ENCODE measurements at regions not wholly inside any gene's neighbourhood (a gene's known extent, or its start where the extent isn't known, plus 50 kb on each side); places are given as distances from the start of the nearest gene placed in this dataset.

DNA sequence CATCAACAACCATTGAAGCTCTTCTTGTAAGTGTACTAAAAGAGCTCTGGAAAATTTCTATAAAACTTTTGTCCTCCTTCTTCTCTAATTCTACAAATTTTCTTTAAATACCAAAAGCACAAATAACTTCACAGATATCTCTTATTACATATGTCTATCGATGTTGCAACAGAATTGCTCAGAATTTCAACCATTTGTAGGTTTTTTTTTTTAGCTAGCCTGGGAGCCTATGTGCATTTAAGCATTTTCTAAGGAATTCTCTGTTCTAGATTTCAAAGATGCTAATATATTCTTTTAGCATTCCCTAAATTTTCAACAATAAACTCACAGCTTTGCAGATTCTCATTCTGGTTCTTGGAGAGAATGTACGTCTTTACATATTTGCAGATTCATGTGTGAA lies 774.3 kb upstream of the NR2F2 start:
- TF ChIP-seq POU2F2 (IDR thresholded peaks at IDR 0.05; ENCODE audit: low read depth, low read length) (no peak), PAX5 (IDR thresholded peaks at IDR 0.05; ENCODE audit: insufficient read depth, low read length, severe bottlenecking) (no peak), TAF1 (IDR thresholded peaks at IDR 0.05; ENCODE audit: low read depth, low read length) (no peak), POLR2A (IDR thresholded peaks at IDR 0.05; ENCODE audit: low read depth, low read length) (no peak), SPI1 (IDR thresholded peaks at IDR 0.05; ENCODE audit: low read depth, low read length) (no peak), POLR2AphosphoS5 (IDR thresholded peaks at IDR 0.05; ENCODE audit: low read depth, low read length) (no peak)
- DNase-seq (ENCODE audit: insufficient read length, low spot score) (no peak), FAIRE-seq (no peak)

DNA sequence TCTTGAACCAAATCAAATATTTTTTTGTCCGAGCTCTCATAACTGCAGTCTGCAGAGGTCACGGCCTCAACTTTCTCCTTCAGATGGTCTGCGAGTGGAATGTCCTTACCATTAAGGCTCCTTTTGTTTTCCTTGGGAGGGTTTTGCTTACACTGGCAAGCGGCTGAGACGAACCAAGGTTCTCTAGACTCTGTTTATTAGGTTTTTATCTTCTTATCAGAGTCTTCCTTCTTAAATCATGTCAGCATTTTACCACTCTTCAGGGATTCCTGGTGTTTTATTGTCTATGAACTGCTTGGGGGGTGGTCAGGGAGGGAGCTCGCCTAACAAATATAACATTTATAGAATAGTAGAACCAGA lies 773.7 kb upstream of the NR2F2 start:
- DNase-seq (ENCODE audit: insufficient read length, low spot score), result no peak
- TF ChIP-seq PAX5 (IDR thresholded peaks at IDR 0.05; ENCODE audit: insufficient read depth, low read length, severe bottlenecking) (no peak), POLR2AphosphoS5 (IDR thresholded peaks at IDR 0.05; ENCODE audit: low read depth, low read length) (no peak), POLR2A (IDR thresholded peaks at IDR 0.05; ENCODE audit: low read depth, low read length) (no peak), TAF1 (IDR thresholded peaks at IDR 0.05; ENCODE audit: low read depth, low read length) (no peak), SPI1 (IDR thresholded peaks at IDR 0.05; ENCODE audit: low read depth, low read length) (no peak), POU2F2 (IDR thresholded peaks at IDR 0.05; ENCODE audit: low read depth, low read length) (no peak)
- no peak for FAIRE-seq

DNA sequence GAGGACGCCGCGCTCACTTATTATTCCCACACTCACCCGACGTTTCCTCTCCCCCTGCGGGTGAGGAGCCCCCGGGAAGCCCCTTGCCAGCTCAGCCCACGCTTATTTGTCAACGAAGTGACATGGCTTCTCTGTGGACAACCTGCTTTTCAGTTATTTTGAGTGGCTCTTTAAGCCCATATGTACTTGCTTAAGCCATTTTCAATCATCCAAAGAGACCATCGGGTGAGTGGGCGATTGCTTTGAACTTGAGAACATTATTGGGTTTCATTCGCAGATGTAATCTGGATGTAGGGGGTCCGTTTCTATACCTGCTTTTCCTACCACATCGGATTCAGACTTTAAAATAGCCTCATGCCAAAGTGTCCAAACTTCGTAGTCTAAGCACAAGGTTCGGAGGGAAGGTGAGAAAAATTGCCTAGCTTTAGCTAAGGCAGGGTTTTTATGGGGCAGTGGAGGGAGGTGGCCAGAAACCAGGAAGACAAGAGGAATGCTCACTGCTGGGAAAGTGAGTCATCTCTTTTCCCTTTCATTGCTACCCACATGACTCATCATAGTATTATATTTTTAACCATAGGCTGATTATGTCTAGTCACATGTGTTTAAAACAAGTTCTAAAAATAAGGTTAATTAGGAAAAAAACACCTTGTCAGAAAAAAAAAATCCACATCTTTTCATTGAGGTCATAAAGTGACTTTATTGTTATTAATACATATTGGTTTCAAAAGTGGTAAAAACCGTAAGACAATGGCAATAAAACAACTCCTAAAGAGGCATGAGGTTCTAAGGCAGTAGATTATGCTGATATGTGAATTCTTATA lies 773.1 kb upstream of the NR2F2 start:
- TF ChIP-seq TAF1 (IDR thresholded peaks at IDR 0.05; ENCODE audit: low read depth, low read length) (no peak), POU2F2 (IDR thresholded peaks at IDR 0.05; ENCODE audit: low read depth, low read length) (no peak), PAX5 (IDR thresholded peaks at IDR 0.05; ENCODE audit: insufficient read depth, low read length, severe bottlenecking) (no peak), POLR2A (IDR thresholded peaks at IDR 0.05; ENCODE audit: low read depth, low read length) (no peak), SPI1 (IDR thresholded peaks at IDR 0.05; ENCODE audit: low read depth, low read length) (no peak), POLR2AphosphoS5 (IDR thresholded peaks at IDR 0.05; ENCODE audit: low read depth, low read length) (no peak)
- DNase-seq (ENCODE audit: insufficient read length, low spot score) (no peak), FAIRE-seq (no peak)

DNA sequence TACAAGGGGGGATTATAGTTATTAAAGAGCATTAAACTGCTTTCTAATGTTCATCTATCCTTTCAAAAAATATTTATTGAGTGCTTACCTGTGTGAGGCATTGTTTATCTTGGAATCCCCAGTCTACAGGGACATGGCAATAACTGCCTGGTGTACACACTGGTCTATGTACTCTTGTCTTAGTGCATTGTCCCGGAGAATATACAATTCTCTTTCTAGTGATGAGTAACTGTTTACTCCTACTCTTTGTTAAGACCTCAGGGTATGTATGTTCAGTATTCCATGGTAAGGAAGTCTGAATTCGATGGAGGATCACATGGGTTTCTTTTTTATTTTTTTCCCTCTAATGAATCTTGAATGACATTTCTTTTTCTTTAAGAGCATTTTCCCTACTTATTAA lies 772.4 kb upstream of the NR2F2 start:
- DNase-seq (ENCODE audit: insufficient read length, low spot score) (no peak), FAIRE-seq (no peak)
- TF ChIP-seq SPI1 (IDR thresholded peaks at IDR 0.05; ENCODE audit: low read depth, low read length) (no peak), PAX5 (IDR thresholded peaks at IDR 0.05; ENCODE audit: insufficient read depth, low read length, severe bottlenecking) (no peak), POLR2AphosphoS5 (IDR thresholded peaks at IDR 0.05; ENCODE audit: low read depth, low read length) (no peak)

- TF ChIP-seq POLR2AphosphoS5 (IDR thresholded peaks at IDR 0.05; ENCODE audit: low read depth, low read length) (no peak), POLR2A (IDR thresholded peaks at IDR 0.05; ENCODE audit: low read depth, low read length) (no peak), SPI1 (IDR thresholded peaks at IDR 0.05; ENCODE audit: low read depth, low read length) (no peak), TAF1 (IDR thresholded peaks at IDR 0.05; ENCODE audit: low read depth, low read length) (no peak), POU2F2 (IDR thresholded peaks at IDR 0.05; ENCODE audit: low read depth, low read length) (no peak), PAX5 (IDR thresholded peaks at IDR 0.05; ENCODE audit: insufficient read depth, low read length, severe bottlenecking) (no peak)
- FAIRE-seq (no peak), DNase-seq (ENCODE audit: insufficient read length, low spot score) (no peak)
These were observed 771.6 kb upstream of the NR2F2 start for GRCh38 chr15:95558916-95559315.

GRCh38 chr15:95559875-95560394 lies 770.6 kb upstream of the NR2F2 start:
- FAIRE-seq (no peak), DNase-seq (ENCODE audit: insufficient read length, low spot score) (no peak)
- no peak for TF ChIP-seq SPI1 (IDR thresholded peaks at IDR 0.05; ENCODE audit: low read depth, low read length)
- TF ChIP-seq POLR2AphosphoS5 (IDR thresholded peaks at IDR 0.05; ENCODE audit: low read depth, low read length), result no peak
- no peak for TF ChIP-seq POU2F2 (IDR thresholded peaks at IDR 0.05; ENCODE audit: low read depth, low read length)
- no peak for TF ChIP-seq POLR2A (IDR thresholded peaks at IDR 0.05; ENCODE audit: low read depth, low read length)
- no peak for TF ChIP-seq TAF1 (IDR thresholded peaks at IDR 0.05; ENCODE audit: low read depth, low read length)
- TF ChIP-seq PAX5 (IDR thresholded peaks at IDR 0.05; ENCODE audit: insufficient read depth, low read length, severe bottlenecking), result no peak

GRCh38 chr15:95561463-95561862 lies 769.0 kb upstream of the NR2F2 start:
- FAIRE-seq (no peak), DNase-seq (ENCODE audit: insufficient read length, low spot score) (no peak)
- TF ChIP-seq SPI1 (IDR thresholded peaks at IDR 0.05; ENCODE audit: low read depth, low read length) (no peak), PAX5 (IDR thresholded peaks at IDR 0.05; ENCODE audit: insufficient read depth, low read length, severe bottlenecking) (no peak), POLR2A (IDR thresholded peaks at IDR 0.05; ENCODE audit: low read depth, low read length) (no peak), TAF1 (IDR thresholded peaks at IDR 0.05; ENCODE audit: low read depth, low read length) (no peak), POU2F2 (IDR thresholded peaks at IDR 0.05; ENCODE audit: low read depth, low read length) (no peak), POLR2AphosphoS5 (IDR thresholded peaks at IDR 0.05; ENCODE audit: low read depth, low read length) (no peak)

DNA sequence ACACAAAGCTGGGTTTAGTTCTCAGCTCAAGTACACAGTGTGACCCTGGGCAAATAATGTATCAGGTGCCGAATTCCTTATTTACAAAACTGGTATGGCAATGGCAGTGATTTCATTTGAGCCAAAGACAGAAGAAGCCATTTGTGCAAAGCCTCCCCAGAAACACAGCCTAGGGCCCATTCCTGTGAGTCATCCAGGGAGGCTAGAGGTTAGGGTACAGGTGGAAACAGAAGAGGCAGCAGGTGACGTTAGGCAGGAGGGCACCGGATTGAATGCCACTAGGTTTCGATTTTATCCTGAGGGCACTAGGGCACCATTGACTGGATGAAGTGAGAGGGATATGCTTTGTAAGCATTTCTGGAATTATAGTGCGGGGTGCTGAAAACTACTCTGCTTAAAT lies 766.9 kb upstream of the NR2F2 start:
- FAIRE-seq, result no peak
- TF ChIP-seq POLR2AphosphoS5 (IDR thresholded peaks at IDR 0.05; ENCODE audit: low read depth, low read length) (no peak), PAX5 (IDR thresholded peaks at IDR 0.05; ENCODE audit: insufficient read depth, low read length, severe bottlenecking) (no peak), POLR2A (IDR thresholded peaks at IDR 0.05; ENCODE audit: low read depth, low read length) (no peak), POU2F2 (IDR thresholded peaks at IDR 0.05; ENCODE audit: low read depth, low read length) (no peak), TAF1 (IDR thresholded peaks at IDR 0.05; ENCODE audit: low read depth, low read length) (no peak), SPI1 (IDR thresholded peaks at IDR 0.05; ENCODE audit: low read depth, low read length) (no peak)
- DNase-seq (ENCODE audit: insufficient read length, low spot score), result no peak

DNA sequence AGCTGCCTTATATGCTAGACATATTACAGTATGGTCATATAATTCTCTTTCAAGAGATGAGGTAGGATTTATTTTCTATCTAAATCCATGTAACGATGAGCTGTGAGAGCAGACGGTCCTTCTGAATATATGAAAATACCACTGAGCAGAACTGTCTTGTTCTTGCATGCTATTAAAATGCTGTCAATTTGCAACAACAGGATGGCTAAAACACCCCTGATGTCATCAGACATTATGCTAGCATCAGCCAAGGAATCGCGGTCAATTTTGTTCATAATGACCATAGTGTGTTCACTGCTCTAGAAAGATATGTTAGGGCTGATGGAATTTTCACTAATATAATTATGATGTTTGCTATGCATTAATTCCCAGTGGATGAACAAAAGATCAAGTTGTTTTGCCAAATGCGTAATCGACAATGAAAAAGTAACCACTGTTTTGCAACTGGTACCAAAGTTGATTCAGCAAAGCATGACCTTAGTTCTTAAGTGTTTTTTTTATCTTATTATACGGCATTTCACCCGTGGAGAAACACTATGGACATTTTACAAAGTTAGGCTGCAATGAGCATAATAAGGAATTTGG lies 765.4 kb upstream of the NR2F2 start:
- no peak for TF ChIP-seq SPI1 (IDR thresholded peaks at IDR 0.05; ENCODE audit: low read depth, low read length)
- TF ChIP-seq TAF1 (IDR thresholded peaks at IDR 0.05; ENCODE audit: low read depth, low read length), result no peak
- no peak for TF ChIP-seq POLR2AphosphoS5 (IDR thresholded peaks at IDR 0.05; ENCODE audit: low read depth, low read length)
- no peak for TF ChIP-seq POLR2A (IDR thresholded peaks at IDR 0.05; ENCODE audit: low read depth, low read length)
- TF ChIP-seq PAX5 (IDR thresholded peaks at IDR 0.05; ENCODE audit: insufficient read depth, low read length, severe bottlenecking), result no peak
- no peak for TF ChIP-seq POU2F2 (IDR thresholded peaks at IDR 0.05; ENCODE audit: low read depth, low read length)
- no peak for FAIRE-seq
- DNase-seq (ENCODE audit: insufficient read length, low spot score), result no peak

All from GM12891 (cell line).